ENCODE measurements at regions not wholly inside any gene's neighbourhood (a gene's known extent, or its start where the extent isn't known, plus 50 kb on each side); places are given as distances from the start of the nearest gene placed in this dataset.

DNA sequence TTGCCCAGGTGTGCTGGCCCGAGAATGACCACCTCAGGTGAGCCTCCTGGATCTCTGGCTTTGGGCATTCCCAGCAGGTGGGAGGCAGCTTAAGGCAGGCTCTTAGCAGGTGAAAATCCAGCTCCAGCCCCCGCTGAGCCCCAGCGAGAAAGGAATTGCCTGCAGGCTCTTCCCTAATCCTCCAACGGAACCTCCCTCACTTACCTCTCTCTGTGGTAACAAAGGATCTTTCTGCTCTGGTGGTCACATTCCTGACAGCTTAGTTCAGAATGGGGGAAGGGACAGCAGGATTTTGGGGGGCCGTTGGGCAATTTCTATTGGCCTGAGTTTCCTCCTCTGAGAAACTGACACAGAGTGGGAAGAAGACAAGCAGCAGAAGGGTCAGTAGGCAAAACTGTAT lies 116.0 kb upstream of the LHX5 start:
- H3K4me3 ChIP-seq (replicated peaks; ENCODE audit: insufficient read depth, low read length): no peak overlapping the region
- DNase-seq (ENCODE audit: low read depth in 1 of 2, low spot score in 1 of 2): no peak
- H3K27ac ChIP-seq (replicated peaks): no peak overlapping the region
- TF ChIP-seq, protein P1, sequence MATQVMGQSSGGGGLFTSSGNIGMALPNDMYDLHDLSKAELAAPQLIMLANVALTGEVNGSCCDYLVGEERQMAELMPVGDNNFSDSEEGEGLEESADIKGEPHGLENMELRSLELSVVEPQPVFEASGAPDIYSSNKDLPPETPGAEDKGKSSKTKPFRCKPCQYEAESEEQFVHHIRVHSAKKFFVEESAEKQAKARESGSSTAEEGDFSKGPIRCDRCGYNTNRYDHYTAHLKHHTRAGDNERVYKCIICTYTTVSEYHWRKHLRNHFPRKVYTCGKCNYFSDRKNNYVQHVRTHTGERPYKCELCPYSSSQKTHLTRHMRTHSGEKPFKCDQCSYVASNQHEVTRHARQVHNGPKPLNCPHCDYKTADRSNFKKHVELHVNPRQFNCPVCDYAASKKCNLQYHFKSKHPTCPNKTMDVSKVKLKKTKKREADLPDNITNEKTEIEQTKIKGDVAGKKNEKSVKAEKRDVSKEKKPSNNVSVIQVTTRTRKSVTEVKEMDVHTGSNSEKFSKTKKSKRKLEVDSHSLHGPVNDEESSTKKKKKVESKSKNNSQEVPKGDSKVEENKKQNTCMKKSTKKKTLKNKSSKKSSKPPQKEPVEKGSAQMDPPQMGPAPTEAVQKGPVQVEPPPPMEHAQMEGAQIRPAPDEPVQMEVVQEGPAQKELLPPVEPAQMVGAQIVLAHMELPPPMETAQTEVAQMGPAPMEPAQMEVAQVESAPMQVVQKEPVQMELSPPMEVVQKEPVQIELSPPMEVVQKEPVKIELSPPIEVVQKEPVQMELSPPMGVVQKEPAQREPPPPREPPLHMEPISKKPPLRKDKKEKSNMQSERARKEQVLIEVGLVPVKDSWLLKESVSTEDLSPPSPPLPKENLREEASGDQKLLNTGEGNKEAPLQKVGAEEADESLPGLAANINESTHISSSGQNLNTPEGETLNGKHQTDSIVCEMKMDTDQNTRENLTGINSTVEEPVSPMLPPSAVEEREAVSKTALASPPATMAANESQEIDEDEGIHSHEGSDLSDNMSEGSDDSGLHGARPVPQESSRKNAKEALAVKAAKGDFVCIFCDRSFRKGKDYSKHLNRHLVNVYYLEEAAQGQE (IDR thresholded peaks at IDR 0.05; ENCODE audit: insufficient replicate concordance, low read depth): no peak
- TF ChIP-seq SPI1 (IDR thresholded peaks at IDR 0.05; ENCODE audit: borderline replicate concordance, low read depth): no peak
- no peak for TF ChIP-seq GABPA (IDR thresholded peaks at IDR 0.05; ENCODE audit: low read depth)
- TF ChIP-seq CTCF (IDR thresholded peaks at IDR 0.05; ENCODE audit: insufficient read depth, low read length): no peak
- no peak for TF ChIP-seq POLR2AphosphoS5 (IDR thresholded peaks at IDR 0.05; ENCODE audit: low read depth)
- peaks cover 8% of the 10 kb centered on the region for H3K27me3 ChIP-seq (ENCODE audit: insufficient read depth, poor library complexity, severe bottlenecking)

GRCh38 chr12:113586461-113586860 lies 114.8 kb upstream of the LHX5 start:
- H3K4me3 ChIP-seq (replicated peaks; ENCODE audit: insufficient read depth, low read length): no peak overlapping the region
- TF ChIP-seq CTCF (IDR thresholded peaks at IDR 0.05; ENCODE audit: insufficient read depth, low read length) (no peak), GABPA (IDR thresholded peaks at IDR 0.05; ENCODE audit: low read depth) (no peak), SPI1 (IDR thresholded peaks at IDR 0.05; ENCODE audit: borderline replicate concordance, low read depth) (no peak), POLR2AphosphoS5 (IDR thresholded peaks at IDR 0.05; ENCODE audit: low read depth) (no peak)
- TF ChIP-seq, protein P1 (IDR thresholded peaks at IDR 0.05; ENCODE audit: insufficient replicate concordance, low read depth): no peak
- no peak overlapping the region for H3K27ac ChIP-seq (replicated peaks)
- no peak for DNase-seq (ENCODE audit: low read depth in 1 of 2, low spot score in 1 of 2)
- peaks cover 6% of the 10 kb centered on the region for H3K27me3 ChIP-seq (ENCODE audit: insufficient read depth, poor library complexity, severe bottlenecking)

- Histone ChIP-seq H3K27ac (replicated peaks) (no peak overlapping the region), H3K27me3 (ENCODE audit: insufficient read depth, poor library complexity, severe bottlenecking) (peaks cover 6% of the 10 kb centered on the region), H3K4me3 (replicated peaks; ENCODE audit: insufficient read depth, low read length) (no peak overlapping the region)
- no peak for DNase-seq (ENCODE audit: low read depth in 1 of 2, low spot score in 1 of 2)
- TF ChIP-seq SPI1 (IDR thresholded peaks at IDR 0.05; ENCODE audit: borderline replicate concordance, low read depth) (no peak), POLR2AphosphoS5 (IDR thresholded peaks at IDR 0.05; ENCODE audit: low read depth) (no peak), CTCF (IDR thresholded peaks at IDR 0.05; ENCODE audit: insufficient read depth, low read length) (no peak), GABPA (IDR thresholded peaks at IDR 0.05; ENCODE audit: low read depth) (no peak)
- TF ChIP-seq, protein P1 (IDR thresholded peaks at IDR 0.05; ENCODE audit: insufficient replicate concordance, low read depth): no peak
These were observed 111.0 kb upstream of the LHX5 start for GRCh38 chr12:113582521-113583218.

All from HL-60 (cell line).